ENCODE measurements at regions not wholly inside any gene's neighbourhood (a gene's known extent, or its start where the extent isn't known, plus 50 kb on each side); places are given as distances from the start of the nearest gene placed in this dataset.
"Not testable (repeated sequence)": the region's sequence is repeated elsewhere in the genome, so short reads cannot be mapped to it uniquely, and the experiment has no call there.

GRCh38 chr1:157249326-157249725 is 111.1 kb upstream of the ETV3 start:
- FAIRE-seq (no peak), DNase-seq (ENCODE audit: low read depth) (no peak)
- Histone ChIP-seq H3K79me2 (ENCODE audit: insufficient read depth, low read length) (no peaks in the 10 kb centered on the region), H2AFZ (ENCODE audit: low read depth, low read length) (no peak overlapping the region), H3K4me1 (ENCODE audit: insufficient read depth, low read length) (peaks cover 4% of the 10 kb centered on the region), H4K20me1 (ENCODE audit: insufficient read depth, low read length) (no peaks in the 10 kb centered on the region), H3K4me2 (ENCODE audit: low read length) (no peak overlapping the region), H3K4me3 (ENCODE audit: insufficient read depth, low read depth, low read length) (no peak overlapping the region), H3K27me3 (ENCODE audit: insufficient read depth, low read length) (no peaks in the 10 kb centered on the region), H3K9me3 (ENCODE audit: insufficient read depth, low read depth, low read length) (no peaks in the 10 kb centered on the region), H3K36me3 (ENCODE audit: insufficient read depth, low read length) (no peaks in the 10 kb centered on the region), H3K27ac (ENCODE audit: low read depth, low read length) (no peak overlapping the region), H3K9ac (ENCODE audit: low read length) (no peak overlapping the region)
- TF ChIP-seq EZH2 (IDR thresholded peaks at IDR 0.05; ENCODE audit: insufficient read depth, low read length): no peak
- TF ChIP-seq, protein P1, sequence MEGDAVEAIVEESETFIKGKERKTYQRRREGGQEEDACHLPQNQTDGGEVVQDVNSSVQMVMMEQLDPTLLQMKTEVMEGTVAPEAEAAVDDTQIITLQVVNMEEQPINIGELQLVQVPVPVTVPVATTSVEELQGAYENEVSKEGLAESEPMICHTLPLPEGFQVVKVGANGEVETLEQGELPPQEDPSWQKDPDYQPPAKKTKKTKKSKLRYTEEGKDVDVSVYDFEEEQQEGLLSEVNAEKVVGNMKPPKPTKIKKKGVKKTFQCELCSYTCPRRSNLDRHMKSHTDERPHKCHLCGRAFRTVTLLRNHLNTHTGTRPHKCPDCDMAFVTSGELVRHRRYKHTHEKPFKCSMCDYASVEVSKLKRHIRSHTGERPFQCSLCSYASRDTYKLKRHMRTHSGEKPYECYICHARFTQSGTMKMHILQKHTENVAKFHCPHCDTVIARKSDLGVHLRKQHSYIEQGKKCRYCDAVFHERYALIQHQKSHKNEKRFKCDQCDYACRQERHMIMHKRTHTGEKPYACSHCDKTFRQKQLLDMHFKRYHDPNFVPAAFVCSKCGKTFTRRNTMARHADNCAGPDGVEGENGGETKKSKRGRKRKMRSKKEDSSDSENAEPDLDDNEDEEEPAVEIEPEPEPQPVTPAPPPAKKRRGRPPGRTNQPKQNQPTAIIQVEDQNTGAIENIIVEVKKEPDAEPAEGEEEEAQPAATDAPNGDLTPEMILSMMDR (IDR thresholded peaks at IDR 0.05; ENCODE audit: insufficient read depth, low read depth, low read length): no peak
- Mint-ChIP-seq H3K4me3 (ENCODE audit: unreplicated experiment) (no peak overlapping the region), H3K9me3 (ENCODE audit: unreplicated experiment) (peaks cover 9% of the 10 kb centered on the region), H3K27ac (ENCODE audit: unreplicated experiment) (no peak overlapping the region), H3K27me3 (ENCODE audit: low read depth, unreplicated experiment) (peaks cover 3% of the 10 kb centered on the region), H3K36me3 (ENCODE audit: low read depth, unreplicated experiment) (no peaks in the 10 kb centered on the region), H3K4me1 (ENCODE audit: low read depth, unreplicated experiment) (peaks cover 15% of the 10 kb centered on the region)

- FAIRE-seq; H3K9me3 Mint-ChIP-seq (ENCODE audit: unreplicated experiment); H3K27me3 ChIP-seq (ENCODE audit: insufficient read depth, low read length); H3K9ac ChIP-seq (ENCODE audit: low read length); H3K4me3 ChIP-seq (ENCODE audit: insufficient read depth, low read depth, low read length); H3K36me3 Mint-ChIP-seq (ENCODE audit: low read depth, unreplicated experiment); H3K36me3 ChIP-seq (ENCODE audit: insufficient read depth, low read length); H3K4me2 ChIP-seq (ENCODE audit: low read length); H3K27ac Mint-ChIP-seq (ENCODE audit: unreplicated experiment); H3K9me3 ChIP-seq (ENCODE audit: insufficient read depth, low read depth, low read length); H3K79me2 ChIP-seq (ENCODE audit: insufficient read depth, low read length); H3K27me3 Mint-ChIP-seq (ENCODE audit: low read depth, unreplicated experiment); H3K27ac ChIP-seq (ENCODE audit: low read depth, low read length); H3K4me1 ChIP-seq (ENCODE audit: insufficient read depth, low read length); H4K20me1 ChIP-seq (ENCODE audit: insufficient read depth, low read length); H2AFZ ChIP-seq (ENCODE audit: low read depth, low read length); DNase-seq (ENCODE audit: low read depth); H3K4me3 Mint-ChIP-seq (ENCODE audit: unreplicated experiment): not testable (repeated sequence)
- peaks cover 13% of the 10 kb centered on the region for H3K4me1 Mint-ChIP-seq (ENCODE audit: low read depth, unreplicated experiment)
These were observed 109.5 kb upstream of the ETV3 start for GRCh38 chr1:157247764-157248049.

DNA sequence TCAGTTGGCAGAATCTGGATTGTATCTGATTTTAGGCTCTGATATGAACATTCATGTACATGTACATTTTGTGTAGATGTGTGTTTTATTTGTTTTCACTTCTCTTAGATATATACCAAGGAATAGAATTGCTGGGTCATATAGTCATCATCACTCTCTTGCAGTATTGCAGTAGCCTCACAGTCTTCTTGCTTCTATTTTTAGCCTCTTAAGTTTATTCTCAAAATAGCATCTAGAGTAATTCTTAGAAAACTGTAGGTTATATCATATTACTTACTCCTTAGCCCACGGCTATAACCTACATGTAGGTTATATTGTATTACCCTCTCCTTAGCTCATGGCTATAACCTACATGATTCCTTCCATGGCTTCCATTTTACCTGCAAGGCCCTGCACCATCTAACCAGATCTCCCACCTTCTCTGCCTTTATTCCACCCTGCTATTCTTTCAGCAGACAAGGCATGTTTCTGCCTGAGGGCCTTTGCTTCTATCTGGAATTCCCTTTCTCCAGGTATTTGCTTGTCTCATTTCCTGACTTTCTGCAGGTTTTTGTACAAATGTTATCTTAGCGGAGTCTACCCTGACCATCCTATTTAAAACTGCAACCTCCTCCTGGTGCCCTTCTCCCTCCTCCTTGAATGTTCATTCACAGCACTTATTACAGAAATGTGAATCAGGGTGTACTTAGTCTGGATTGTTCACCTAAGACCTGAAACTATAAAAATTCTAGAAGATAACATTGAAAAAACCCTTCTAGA is 109.0 kb upstream of the ETV3 start:
- Histone ChIP-seq H3K9ac (ENCODE audit: low read length) (no peak overlapping the region), H3K9me3 (ENCODE audit: insufficient read depth, low read depth, low read length) (no peaks in the 10 kb centered on the region), H3K79me2 (ENCODE audit: insufficient read depth, low read length) (no peaks in the 10 kb centered on the region), H3K27me3 (ENCODE audit: insufficient read depth, low read length) (no peaks in the 10 kb centered on the region), H4K20me1 (ENCODE audit: insufficient read depth, low read length) (no peaks in the 10 kb centered on the region), H2AFZ (ENCODE audit: low read depth, low read length) (no peak overlapping the region), H3K4me1 (ENCODE audit: insufficient read depth, low read length) (peaks cover 1% of the 10 kb centered on the region), H3K4me3 (ENCODE audit: insufficient read depth, low read depth, low read length) (no peak overlapping the region), H3K27ac (ENCODE audit: low read depth, low read length) (no peak overlapping the region), H3K36me3 (ENCODE audit: insufficient read depth, low read length) (no peaks in the 10 kb centered on the region), H3K4me2 (ENCODE audit: low read length) (no peak overlapping the region)
- H3K4me3 Mint-ChIP-seq (ENCODE audit: unreplicated experiment): no peak overlapping the region
- no peak overlapping the region for H3K27ac Mint-ChIP-seq (ENCODE audit: unreplicated experiment)
- FAIRE-seq: no peak
- peaks cover 11% of the 10 kb centered on the region for H3K4me1 Mint-ChIP-seq (ENCODE audit: low read depth, unreplicated experiment)
- H3K27me3 Mint-ChIP-seq (ENCODE audit: low read depth, unreplicated experiment): peaks cover 3% of the 10 kb centered on the region
- peaks cover 1% of the 10 kb centered on the region for H3K9me3 Mint-ChIP-seq (ENCODE audit: unreplicated experiment)
- H3K36me3 Mint-ChIP-seq (ENCODE audit: low read depth, unreplicated experiment): no peaks in the 10 kb centered on the region
- no peak for DNase-seq (ENCODE audit: low read depth)
- no peak for TF ChIP-seq EZH2 (IDR thresholded peaks at IDR 0.05; ENCODE audit: insufficient read depth, low read length)
- TF ChIP-seq, protein P1 (IDR thresholded peaks at IDR 0.05; ENCODE audit: insufficient read depth, low read depth, low read length): no peak
